GM19397 (cell line): ENCODE measurements at regions not wholly inside any gene's neighbourhood (a gene's known extent, or its start where the extent isn't known, plus 50 kb on each side); places are given as distances from the start of the nearest gene placed in this dataset.
"Not testable (repeated sequence)": the region's sequence is repeated elsewhere in the genome, so short reads cannot be mapped to it uniquely, and the experiment has no call there.

Experiments used
- ATAC-seq: cut with Tn5 transposase; IDR thresholded peaks from one replicate; pipeline ENCODE4 v1.9.1; 2021; ENCODE audit warnings: mild to moderate bottlenecking, moderate library complexity; ENCODE audit not compliant: unreplicated experiment

- ATAC-seq: not testable (repeated sequence)
These were observed 1711.3 kb downstream of the KHDRBS2 start for GRCh38 chr6:60574723-60575122.

GRCh38 chr6:60572607-60573006 is 1713.4 kb downstream of the KHDRBS2 start:
- not testable (repeated sequence) for ATAC-seq

- ATAC-seq: not testable (repeated sequence)
These were observed 1714.6 kb downstream of the KHDRBS2 start for GRCh38 chr6:60571293-60572016.

GRCh38 chr6:60570599-60570998 is 1715.4 kb downstream of the KHDRBS2 start:
- ATAC-seq: not testable (repeated sequence)

- ATAC-seq: not testable (repeated sequence)
These were observed 1718.4 kb downstream of the KHDRBS2 start for GRCh38 chr6:60567447-60568187.

- ATAC-seq: not testable (repeated sequence)
These were observed 1719.6 kb downstream of the KHDRBS2 start for GRCh38 chr6:60566387-60566786.

GRCh38 chr6:60559702-60560101 is 1726.3 kb downstream of the KHDRBS2 start:
- ATAC-seq: not testable (repeated sequence)

- not testable (repeated sequence) for ATAC-seq
These were observed 1738.7 kb downstream of the KHDRBS2 start for GRCh38 chr6:60547340-60547739.

- not testable (repeated sequence) for ATAC-seq
These were observed 1761.3 kb downstream of the KHDRBS2 start for GRCh38 chr6:60524770-60525169.

GRCh38 chr6:60477747-60478146 is 1808.3 kb downstream of the KHDRBS2 start:
- not testable (repeated sequence) for ATAC-seq

- ATAC-seq: not testable (repeated sequence)
These were observed 1812.2 kb downstream of the KHDRBS2 start for GRCh38 chr6:60473805-60474204.

GRCh38 chr6:60471426-60471825 is 1814.6 kb downstream of the KHDRBS2 start:
- not testable (repeated sequence) for ATAC-seq

- not testable (repeated sequence) for ATAC-seq
These were observed 1835.6 kb downstream of the KHDRBS2 start for GRCh38 chr6:60450428-60450827.

- ATAC-seq: not testable (repeated sequence)
These were observed 1841.5 kb downstream of the KHDRBS2 start for GRCh38 chr6:60444532-60444931.

- not testable (repeated sequence) for ATAC-seq
These were observed 1846.3 kb downstream of the KHDRBS2 start for GRCh38 chr6:60439709-60440108.

GRCh38 chr6:60422691-60423090 is 1863.3 kb downstream of the KHDRBS2 start:
- peak; percentile 52 for ATAC-seq

GRCh38 chr6:60416118-60416517 is 1869.9 kb downstream of the KHDRBS2 start:
- not testable (repeated sequence) for ATAC-seq

- ATAC-seq: not testable (repeated sequence)
These were observed 1877.3 kb downstream of the KHDRBS2 start for GRCh38 chr6:60408747-60409146.

GRCh38 chr6:60403268-60403667 is 1882.8 kb downstream of the KHDRBS2 start:
- ATAC-seq: not testable (repeated sequence)

- not testable (repeated sequence) for ATAC-seq
These were observed 1883.5 kb downstream of the KHDRBS2 start for GRCh38 chr6:60402490-60402889.

GRCh38 chr6:60395261-60395660 is 1890.8 kb downstream of the KHDRBS2 start:
- not testable (repeated sequence) for ATAC-seq

- ATAC-seq: not testable (repeated sequence)
These were observed 1893.1 kb downstream of the KHDRBS2 start for GRCh38 chr6:60392969-60393368.
